ENCODE measurements at regions not wholly inside any gene's neighbourhood (a gene's known extent, or its start where the extent isn't known, plus 50 kb on each side); places are given as distances from the start of the nearest gene placed in this dataset.

GRCh38 chr3:118445036-118445435 lies 589.6 kb downstream of the IGSF11 start:
- H3K9me3 ChIP-seq (replicated peaks) = peaks cover 34% of the 10 kb centered on the region
- intact Hi-C loops (cut with micrococcal nuclease) = no loop called here
- no peaks in the 10 kb centered on the region for H3K27me3 ChIP-seq (ENCODE audit: low read depth)
- no peak overlapping the region for H3K27ac ChIP-seq (replicated peaks)
- H3K4me1 ChIP-seq = no peaks in the 10 kb centered on the region
- DNase-seq = no peak
- no peaks in the 10 kb centered on the region for H3K36me3 ChIP-seq
- no peak for TF ChIP-seq CTCF (IDR thresholded peaks at IDR 0.05; ENCODE audit: borderline replicate concordance)
- no peak overlapping the region for H3K4me3 ChIP-seq

- Histone ChIP-seq H3K27ac (replicated peaks) (no peak overlapping the region), H3K9me3 (replicated peaks) (peaks cover 57% of the 10 kb centered on the region), H3K27me3 (ENCODE audit: low read depth) (no peaks in the 10 kb centered on the region), H3K4me3 (no peak overlapping the region), H3K4me1 (no peaks in the 10 kb centered on the region), H3K36me3 (no peaks in the 10 kb centered on the region)
- intact Hi-C loops (cut with micrococcal nuclease) = no loop called here
- no peak for DNase-seq
- TF ChIP-seq CTCF (IDR thresholded peaks at IDR 0.05; ENCODE audit: borderline replicate concordance) = no peak
Measured at GRCh38 chr3:118447339-118447738, 587.3 kb downstream of the IGSF11 start.

- Histone ChIP-seq H3K4me1 (no peaks in the 10 kb centered on the region), H3K9me3 (replicated peaks) (peaks cover 2% of the 10 kb centered on the region), H3K27ac (replicated peaks) (no peak overlapping the region), H3K36me3 (no peaks in the 10 kb centered on the region), H3K4me3 (no peak overlapping the region), H3K27me3 (ENCODE audit: low read depth) (no peaks in the 10 kb centered on the region)
- intact Hi-C loops (cut with micrococcal nuclease) = no loop called here
- no peak for TF ChIP-seq CTCF (IDR thresholded peaks at IDR 0.05; ENCODE audit: borderline replicate concordance)
- DNase-seq = no peak
Measured at GRCh38 chr3:118466795-118467330, 567.8 kb downstream of the IGSF11 start.

GRCh38 chr3:118468801-118469200 lies 565.8 kb downstream of the IGSF11 start:
- no peaks in the 10 kb centered on the region for H3K9me3 ChIP-seq (replicated peaks)
- no peak overlapping the region for H3K4me3 ChIP-seq
- no peak for DNase-seq
- no peaks in the 10 kb centered on the region for H3K36me3 ChIP-seq
- no peaks in the 10 kb centered on the region for H3K27me3 ChIP-seq (ENCODE audit: low read depth)
- TF ChIP-seq CTCF (IDR thresholded peaks at IDR 0.05; ENCODE audit: borderline replicate concordance) = no peak
- H3K4me1 ChIP-seq = no peaks in the 10 kb centered on the region
- intact Hi-C loops (cut with micrococcal nuclease) = no loop called here
- no peak overlapping the region for H3K27ac ChIP-seq (replicated peaks)

GRCh38 chr3:118472586-118472985 lies 562.1 kb downstream of the IGSF11 start:
- intact Hi-C loops (cut with micrococcal nuclease) = no loop called here
- H3K36me3 ChIP-seq = no peaks in the 10 kb centered on the region
- no peak overlapping the region for H3K27ac ChIP-seq (replicated peaks)
- H3K27me3 ChIP-seq (ENCODE audit: low read depth) = no peaks in the 10 kb centered on the region
- TF ChIP-seq CTCF (IDR thresholded peaks at IDR 0.05; ENCODE audit: borderline replicate concordance) = no peak
- DNase-seq = no peak
- no peak overlapping the region for H3K4me3 ChIP-seq
- H3K4me1 ChIP-seq = no peaks in the 10 kb centered on the region
- H3K9me3 ChIP-seq (replicated peaks) = no peaks in the 10 kb centered on the region
